HT-29 (cell line): ENCODE measurements at regions not wholly inside any gene's neighbourhood (a gene's known extent, or its start where the extent isn't known, plus 50 kb on each side); places are given as distances from the start of the nearest gene placed in this dataset.
"Not testable (repeated sequence)": the region's sequence is repeated elsewhere in the genome, so short reads cannot be mapped to it uniquely, and the experiment has no call there.

Source experiments
- DNase-seq: peaks from one replicate; pipeline ENCODE4 v3.0.0-alpha.2; 2015; ENCODE audit warnings: low spot score

DNA sequence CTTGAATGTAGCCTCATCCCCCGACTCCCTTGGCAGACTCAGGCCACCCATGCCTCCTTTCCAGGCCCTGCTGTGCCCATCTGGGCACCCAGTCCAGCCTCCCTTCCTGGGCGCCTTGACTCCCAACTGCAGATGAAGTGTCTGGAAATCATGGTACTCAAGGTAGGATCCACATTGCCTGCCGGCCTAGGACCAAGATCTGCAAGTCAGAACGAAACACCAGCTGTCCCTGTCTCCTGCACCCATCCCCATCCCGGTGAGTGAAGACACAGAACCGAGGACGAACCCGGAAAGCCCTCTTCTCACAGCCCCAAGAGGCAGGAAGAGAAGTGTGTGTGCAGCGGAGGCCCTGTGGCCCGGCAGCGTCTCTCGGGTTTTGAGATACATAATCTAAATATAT is 205.1 kb downstream of the EMX2 start:
- no peak for DNase-seq

DNA sequence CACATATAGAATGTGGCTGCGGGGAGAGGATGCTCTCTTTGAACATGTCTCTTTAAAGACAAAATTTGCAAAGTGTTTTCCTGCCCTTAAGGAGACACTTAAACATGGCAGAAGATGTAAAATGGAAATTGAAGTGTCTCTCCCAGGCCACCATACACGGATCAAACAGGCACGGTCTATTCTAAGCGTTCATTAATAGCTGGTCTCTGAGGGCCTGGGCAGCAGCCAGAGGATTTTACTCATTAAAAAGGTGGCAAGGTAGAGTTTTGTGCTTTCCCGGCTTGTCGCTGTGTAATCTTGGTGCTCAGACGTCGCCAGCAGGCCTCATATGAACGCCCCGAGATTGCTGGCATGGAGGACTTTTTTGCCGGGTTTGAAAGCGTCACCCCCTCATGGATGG is 205.5 kb downstream of the EMX2 start:
- no peak for DNase-seq

DNA sequence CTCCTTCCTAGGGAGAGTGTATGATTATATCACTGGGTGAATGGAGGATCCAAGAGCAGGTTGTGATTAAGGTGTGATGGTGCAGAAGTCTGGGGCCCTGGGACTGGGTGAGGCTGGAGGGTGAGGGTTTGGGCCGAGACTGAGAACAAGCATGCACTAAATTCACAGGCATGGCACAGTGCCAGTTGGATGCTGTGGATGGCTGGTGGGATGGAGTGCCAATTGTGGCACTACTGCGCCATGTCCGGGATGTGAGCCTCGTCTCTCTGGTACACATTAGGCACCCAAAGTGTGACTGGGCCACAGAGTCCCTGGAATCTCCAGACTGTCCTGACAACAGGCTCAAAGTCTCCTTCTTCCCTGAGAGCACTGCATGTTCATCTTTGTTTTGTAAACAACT is 208.1 kb downstream of the EMX2 start:
- no peak for DNase-seq

DNA sequence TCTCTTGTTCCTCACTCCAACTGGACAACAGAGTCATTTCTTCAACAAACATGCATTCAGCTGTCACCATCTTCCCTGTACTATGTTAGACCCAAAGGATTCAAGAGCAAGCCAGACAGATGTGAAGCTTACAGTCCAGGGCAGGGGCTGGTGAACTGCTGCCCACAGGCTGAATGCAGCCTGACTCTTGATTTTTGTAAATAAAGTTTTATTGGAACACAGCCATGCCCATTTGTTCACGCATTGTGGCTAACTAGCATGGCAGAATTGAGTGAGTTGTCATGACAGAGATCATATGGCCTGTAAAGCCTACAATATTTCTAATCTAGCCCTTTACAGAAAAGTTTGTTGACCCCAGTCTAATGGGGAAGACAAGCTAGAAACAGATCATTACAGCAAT is 208.7 kb downstream of the EMX2 start:
- no peak for DNase-seq

DNA sequence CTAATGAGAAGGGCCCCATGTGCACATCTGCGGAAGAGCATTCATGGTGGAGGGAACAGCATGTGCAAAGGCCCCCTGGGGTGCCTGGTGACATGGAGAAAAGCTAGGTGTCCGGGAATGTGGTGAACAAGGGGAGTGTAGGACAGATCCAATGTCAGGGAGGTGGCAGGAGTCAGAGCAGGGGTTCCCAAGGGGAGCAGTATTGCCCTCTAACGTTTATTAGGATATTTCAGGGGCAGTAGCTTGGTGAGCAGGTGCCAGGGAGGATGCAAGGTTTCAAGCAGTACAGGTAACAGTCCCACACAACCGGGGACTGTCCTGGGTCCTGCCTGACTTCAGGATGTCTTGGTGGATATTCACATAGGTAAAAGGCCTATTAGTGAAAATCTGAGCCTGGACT is 209.6 kb downstream of the EMX2 start:
- no peak for DNase-seq

DNA sequence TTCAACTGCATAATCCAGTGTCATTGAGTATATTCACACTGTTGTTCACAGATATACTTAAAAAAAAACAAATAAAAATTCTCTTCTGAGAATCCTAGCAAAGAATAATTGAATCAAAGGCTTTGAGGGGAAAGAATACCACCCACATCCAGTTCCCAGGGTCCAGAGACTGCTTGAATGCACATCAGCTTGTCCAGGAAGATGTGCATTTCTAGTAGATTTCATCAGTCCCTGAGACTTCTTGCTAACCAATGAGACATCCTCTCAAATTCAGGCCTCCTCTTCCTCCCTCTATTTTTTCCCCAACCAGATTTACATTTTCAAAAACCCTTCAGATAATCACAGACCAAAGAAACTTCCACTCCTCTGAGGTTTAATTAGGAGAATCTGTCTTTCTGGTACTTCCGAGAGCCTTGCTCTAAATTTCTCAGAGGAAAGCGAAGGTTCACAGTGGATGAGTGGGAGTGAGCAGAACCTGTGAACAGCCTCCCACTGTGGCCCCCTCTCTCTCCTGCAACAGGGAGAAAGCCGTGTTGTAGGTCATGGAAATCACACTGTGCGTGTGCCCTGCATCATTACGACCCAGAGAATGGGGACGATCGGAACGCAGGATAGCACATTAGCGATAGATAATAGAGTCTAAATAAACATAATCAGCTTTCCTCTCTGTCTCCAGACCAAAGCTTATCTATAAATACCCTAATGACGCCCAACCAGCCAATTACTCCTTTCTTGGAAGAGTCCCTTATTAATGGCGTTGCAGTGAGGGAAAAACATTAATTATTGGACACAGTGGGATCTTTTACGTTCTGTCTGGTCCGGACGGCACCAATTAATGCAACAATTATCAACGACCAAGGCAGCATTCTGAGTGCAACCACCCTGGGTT is 212.5 kb downstream of the EMX2 start:
- no peak for DNase-seq

DNA sequence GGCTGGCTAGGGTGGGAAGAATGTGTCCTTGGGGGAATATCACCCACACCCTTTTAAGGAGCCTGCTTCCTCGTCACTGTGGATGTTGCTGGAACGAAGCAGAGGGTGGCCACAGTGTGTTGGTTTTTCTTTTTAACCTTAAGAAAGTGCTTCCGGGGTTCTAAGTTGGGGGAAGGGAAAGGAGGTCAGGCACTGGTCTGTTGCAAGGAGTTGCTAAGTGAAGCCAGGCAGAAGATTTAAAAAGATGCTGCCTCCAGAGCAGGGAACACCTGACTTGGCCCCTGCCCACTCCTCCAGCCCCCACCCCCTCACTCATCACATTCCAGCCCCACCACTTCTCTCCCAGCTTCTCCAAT is 213.1 kb downstream of the EMX2 start:
- DNase-seq = no peak

DNA sequence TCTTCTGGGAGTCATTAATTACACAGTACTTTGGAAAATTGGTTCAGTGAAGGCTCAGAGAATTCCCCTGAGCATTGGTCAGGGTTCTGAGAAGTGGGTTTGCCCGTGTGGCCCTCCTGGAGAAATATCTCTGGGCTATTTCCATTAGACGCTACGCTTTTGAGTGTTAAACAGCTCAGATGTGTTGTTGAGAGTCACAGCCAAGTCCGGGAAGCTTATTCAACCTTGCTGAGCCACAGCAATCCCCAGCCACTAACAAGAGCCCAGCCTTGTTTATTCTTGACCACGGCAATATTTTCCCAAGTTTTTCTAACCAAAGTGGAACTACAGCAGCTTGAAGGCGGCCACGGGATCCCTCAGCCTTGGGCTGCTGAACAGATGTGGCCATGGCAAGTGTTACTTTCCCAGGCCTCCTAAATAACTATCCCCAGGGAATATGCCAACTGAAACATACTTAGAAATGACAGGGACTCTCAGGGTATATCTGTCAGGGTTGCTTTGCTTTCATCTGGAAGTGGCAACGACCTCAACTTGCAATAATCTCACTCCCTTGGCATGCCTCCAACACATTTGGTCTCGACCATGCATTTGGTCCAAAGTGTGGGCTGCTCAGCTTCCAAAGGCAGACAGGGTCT is 214.7 kb downstream of the EMX2 start:
- DNase-seq = no peak

DNA sequence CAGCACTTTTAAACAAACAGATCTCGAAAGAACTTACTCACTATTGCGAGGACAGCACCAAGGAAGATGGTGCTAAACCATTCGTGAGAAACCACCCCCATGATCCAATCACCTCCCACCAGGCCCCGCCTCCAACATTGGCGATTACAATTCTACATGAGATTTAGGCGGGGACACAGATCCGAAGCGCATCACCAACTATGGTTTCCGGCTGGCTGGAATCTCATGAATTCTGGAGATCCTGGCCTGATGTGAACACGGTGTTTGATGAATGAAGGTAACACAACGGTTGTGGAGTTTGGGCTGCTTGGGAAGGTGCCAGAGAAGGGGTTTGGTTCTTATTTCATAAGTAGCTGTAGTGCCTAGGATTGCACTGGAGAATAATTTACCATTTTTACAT is 216.7 kb downstream of the EMX2 start:
- DNase-seq = no peak

DNA sequence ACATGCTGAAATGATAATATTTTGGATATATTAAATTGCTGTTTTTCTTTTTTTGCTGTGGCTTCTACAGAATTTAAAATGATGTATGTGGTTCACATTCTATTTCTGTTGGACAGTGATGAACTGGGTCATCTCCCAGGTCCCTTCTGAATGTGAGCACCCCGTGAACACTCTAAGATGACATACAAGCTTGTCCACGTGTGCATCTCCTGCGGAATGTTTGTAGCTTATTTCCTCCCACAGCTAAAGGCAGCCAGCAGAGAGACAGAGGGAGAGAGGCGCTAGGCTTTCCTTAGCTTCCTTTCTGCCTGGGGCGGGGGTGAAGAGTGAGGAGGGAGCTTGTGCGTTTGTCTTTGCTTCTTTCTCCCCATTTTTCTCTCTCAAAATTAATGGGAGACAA is 219.1 kb downstream of the EMX2 start:
- DNase-seq = no peak

DNA sequence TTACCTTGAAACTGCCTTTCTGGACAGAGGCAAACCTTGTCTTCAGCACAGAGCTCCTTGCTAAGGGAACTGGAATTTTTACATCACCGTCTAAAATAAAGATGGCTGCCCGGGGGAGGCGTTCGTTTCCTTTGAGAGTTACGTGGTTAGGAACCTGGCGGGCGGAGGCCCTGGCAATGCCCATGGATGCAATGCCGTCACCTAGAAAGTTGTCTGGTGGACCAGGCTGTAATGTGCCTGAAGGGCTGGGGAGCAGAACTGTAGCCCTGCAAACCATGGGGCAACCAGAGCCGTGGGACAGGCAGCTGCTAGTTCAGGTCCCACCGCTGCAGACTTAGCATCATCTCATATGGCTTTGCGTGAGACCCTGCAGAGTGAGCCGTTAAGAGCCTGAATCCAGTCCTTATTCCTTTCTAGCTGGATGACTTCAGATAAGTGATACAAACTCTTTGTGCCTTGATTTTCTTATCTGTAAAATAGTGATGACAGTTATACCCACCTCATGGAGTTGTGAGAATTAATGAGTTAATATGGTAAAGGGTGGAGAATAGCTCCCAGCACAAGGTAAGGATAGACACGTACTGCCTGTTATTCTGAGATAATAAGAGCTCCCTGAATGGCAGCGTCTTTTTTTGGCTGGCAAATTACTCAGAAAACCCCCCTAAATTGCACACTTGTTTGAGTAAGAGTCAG is 219.7 kb downstream of the EMX2 start:
- no peak for DNase-seq

DNA sequence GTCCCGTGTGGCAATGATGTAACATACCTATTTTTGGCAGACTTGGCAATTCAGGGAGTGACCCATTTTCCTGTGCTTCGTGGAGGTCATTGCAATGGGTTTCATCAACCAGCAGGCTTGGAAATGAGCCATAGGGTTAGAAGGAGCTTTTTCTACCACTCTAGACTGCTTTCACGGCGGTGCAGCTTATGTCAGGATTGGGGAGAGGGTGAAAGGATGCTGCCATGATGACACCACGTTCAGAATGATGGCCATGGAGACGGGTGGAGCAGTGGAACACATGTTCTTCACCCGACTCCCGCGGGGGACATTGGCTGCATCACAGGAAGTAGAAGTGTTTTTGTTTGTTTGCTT is 220.2 kb downstream of the EMX2 start:
- no peak for DNase-seq

DNA sequence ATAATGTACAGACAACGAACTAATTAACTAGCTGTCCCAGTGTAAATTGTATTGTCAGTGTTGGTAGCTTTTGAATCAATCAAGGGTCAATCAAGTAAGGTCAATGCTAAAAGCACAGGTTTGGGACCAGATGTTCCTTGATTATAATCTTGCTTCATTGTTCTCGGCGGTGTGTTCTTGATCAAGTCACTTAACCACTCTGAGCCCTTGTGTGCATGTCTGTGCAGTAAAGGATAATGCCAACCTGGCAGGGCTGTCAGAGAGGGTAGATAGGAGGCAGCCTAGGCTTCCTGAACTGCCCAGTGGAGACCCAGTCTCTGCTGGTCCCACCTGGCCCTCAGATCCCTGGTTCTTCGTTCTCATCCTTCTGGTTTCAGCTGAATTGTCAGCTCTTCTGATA is 221.0 kb downstream of the EMX2 start:
- DNase-seq = no peak

DNA sequence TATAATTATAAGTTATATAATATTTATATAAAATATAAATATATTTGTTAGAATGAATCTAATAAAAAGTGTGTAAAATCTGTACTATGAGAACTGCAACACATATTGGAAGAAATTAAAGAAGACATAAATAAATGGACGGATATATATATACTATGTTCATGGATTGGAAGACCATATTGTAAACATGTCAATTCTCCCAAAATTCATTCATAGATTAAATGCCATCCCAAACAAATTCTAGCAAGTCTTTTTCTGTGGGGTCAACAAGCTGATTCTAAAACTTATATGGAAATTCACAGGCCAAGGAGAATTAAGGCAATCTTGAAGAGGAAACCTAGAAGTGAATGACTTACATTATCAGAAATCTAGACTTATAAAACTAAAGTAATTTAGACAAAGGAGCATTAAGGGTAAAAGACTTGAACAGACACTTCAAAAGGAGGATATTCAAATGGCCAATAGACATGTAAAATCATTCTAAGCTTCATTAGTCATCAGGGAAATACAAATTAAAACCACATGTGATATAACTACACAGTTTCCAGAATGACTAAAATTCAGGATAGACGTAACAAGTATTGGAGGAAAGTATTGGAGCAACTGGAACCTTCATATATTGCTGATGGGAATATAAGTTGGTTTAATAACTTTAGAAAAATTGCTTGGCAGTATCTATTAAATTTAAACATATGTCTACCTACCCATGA is 225.9 kb downstream of the EMX2 start:
- no peak for DNase-seq

DNA sequence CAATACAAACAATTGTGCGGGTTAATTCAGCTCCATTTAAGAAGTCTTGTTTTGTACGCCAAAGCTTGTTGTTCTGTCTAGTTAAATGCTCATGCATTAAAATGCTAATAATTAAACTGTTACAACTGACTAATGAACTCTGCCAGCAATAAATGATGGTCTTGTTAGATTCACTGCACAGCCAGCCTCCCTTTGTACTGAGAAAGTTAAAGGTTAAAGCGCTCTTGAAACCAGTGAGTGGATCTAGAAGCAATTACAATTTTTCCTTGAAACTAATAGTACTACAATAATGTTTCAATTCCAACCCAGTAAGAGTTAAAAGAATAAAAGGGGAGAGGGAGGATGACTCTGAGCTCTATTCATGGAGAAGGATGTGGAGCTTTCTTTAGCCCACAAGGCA is 233.0 kb downstream of the EMX2 start:
- DNase-seq = no peak

DNA sequence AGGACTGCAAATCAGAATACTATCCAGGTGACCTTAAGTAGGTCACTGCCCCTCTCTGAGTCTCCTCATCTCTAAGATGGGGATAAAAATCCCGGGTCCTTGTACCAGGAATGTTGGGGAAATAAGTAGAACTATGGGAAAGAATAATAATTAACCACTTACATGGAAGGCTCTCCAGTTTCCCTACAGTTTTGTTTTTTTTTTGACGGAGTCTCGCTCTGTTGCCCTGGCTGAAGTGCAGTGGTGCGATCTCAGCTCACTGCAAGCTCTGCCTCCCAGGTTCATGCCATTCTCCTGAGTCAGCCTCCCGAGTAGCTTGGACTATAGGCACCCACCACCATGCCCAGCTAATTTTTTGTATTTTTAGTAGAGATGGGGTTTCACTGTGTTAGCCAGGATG is 234.7 kb downstream of the EMX2 start:
- not testable (repeated sequence) for DNase-seq

DNA sequence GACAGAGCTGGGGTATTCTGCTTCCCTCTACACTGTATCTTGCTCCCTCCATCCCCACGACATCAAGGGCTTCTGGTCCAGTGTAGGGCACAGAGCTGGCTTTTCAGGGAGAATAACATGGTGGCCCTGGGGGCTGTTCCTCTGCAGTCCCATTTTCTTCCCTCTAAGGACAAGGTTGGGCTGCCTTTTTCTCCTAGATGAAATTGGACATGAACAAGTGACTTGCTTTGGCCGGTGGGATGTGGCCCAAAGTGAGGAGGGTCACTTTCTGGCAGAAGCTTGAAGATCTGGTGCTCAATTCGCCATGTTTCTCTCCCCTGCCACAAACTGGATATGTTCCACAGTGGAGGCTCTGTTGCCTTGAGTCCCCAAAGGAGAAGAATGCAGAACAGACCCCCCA is 235.7 kb downstream of the EMX2 start:
- no peak for DNase-seq

DNA sequence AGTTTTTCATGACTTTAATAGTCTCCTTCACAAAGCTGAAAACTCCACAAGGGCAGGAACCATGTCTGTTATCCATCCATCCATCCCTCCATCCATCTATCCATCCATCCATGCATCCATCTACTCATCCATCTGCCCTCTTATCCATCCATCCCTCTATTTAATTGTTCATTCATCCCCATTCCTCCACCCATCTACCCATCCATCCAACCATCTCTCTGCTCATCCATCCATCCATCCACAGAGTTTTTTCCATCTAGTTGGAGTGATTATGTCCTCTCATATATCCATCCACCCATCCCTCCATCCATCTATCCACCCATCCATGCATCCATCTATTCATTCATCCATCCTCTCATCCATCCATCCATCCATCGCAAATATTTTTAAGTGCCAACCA is 237.9 kb downstream of the EMX2 start:
- no peak for DNase-seq

DNA sequence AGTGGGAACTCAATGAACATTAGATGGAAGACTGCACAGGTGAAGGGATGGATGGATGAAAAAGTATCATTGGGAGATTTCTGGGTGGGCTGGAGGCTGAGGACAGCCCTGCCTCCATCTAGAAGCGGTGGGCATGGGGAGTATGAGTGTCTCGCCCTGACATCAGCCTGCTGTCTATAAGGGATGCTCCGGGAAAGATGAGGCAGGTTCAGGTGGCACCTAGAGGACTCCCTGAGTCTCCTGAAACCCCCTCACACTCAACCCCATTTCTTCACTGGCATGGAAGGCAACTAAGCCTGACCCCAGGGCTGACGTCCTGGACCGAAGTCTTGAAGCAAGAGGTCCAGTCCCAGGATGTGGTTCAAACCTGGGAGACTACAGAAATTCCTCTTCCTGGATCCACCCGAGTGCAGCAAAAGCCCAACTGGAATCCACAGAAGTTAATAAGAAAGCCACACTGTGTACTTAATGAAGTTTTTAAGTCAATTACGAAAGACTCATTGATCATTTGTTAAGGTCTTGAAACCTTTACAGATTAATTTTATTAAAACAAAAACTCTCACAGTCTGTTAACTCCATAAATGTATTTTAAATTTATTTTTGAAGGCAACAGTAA is 238.8 kb downstream of the EMX2 start:
- DNase-seq = no peak

DNA sequence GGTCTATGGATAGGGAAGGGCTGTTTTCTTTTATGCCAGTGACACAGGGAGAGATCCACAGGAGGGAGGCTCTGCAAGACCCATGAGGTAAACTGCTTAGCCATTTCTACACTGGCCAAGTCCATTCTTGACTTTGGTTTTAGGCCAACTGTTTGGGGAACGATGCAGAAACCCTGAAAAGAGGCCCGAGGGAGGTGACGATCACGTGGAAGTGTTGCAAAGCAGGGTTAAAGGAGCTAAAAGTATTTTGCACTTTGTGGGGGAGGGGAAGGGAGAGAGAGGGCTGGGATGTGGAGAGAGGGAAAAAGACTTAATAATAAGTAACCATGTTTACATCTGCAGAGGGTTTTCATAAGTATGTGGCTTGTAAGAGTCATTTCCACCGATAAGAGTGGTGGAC is 239.7 kb downstream of the EMX2 start:
- DNase-seq = no peak

DNA sequence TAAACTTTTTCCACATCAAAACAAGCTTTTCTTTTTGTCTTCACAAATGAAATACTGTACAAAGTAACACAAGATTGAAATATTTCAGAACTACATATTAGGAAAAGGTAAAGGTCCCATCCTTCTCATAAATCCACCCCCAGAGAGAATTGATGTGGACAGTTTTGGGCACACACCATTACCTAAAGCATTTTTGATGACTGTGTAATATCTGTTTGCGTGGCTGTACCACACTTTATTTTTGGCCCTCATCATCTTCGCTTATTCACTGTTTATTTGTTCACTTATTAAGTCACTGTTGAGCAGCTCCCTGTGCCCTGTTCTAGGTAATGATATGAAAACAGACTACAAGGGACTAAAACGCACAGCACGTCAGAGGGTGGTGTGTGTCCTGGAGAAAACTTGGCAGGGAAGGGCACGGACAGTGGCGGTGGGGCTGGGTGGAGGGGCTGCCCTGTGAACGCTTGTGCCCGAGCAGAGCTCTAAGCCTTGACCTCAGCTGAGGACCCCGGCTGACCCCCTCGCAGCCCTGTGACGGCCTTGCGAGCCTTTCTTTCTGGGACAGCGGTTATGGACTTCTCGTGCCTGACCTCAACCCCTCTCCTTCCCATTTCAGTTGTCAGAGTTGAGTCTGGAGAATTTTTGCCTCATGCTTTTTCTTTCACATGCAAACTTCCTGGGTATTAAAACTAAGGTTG is 241.3 kb downstream of the EMX2 start:
- DNase-seq = no peak
